ENCODE measurements at regions not wholly inside any gene's neighbourhood (a gene's known extent, or its start where the extent isn't known, plus 50 kb on each side); places are given as distances from the start of the nearest gene placed in this dataset.

DNA sequence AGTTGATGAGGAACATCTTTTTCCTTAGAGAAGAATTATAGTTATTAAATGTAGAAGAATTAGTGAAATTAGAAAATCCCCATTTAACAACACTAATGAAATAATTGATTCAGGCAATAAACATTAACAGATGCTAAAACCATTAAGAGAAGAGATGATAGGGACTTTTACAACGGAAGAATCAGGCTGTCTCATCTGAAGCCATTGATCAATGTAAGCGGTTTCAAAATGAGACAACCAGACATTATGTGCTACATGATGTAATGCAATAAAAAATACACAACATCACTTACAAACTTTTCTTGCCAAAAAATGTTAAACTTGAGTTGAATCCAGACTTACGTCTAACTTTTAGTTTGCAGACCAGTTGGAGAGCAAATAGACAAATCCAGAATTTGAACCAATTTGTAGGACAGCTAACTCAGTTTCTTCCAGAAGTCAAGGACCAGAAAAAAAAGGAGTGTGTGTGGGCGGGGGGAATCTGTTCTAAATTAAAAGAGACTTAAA is 165.4 kb upstream of the DPT start:
- whole genome bisulfite sequencing, 2 donors = 56 to 58% methylated on average over 4 of the region's 4 CpGs
- TF ChIP-seq, protein P1, sequence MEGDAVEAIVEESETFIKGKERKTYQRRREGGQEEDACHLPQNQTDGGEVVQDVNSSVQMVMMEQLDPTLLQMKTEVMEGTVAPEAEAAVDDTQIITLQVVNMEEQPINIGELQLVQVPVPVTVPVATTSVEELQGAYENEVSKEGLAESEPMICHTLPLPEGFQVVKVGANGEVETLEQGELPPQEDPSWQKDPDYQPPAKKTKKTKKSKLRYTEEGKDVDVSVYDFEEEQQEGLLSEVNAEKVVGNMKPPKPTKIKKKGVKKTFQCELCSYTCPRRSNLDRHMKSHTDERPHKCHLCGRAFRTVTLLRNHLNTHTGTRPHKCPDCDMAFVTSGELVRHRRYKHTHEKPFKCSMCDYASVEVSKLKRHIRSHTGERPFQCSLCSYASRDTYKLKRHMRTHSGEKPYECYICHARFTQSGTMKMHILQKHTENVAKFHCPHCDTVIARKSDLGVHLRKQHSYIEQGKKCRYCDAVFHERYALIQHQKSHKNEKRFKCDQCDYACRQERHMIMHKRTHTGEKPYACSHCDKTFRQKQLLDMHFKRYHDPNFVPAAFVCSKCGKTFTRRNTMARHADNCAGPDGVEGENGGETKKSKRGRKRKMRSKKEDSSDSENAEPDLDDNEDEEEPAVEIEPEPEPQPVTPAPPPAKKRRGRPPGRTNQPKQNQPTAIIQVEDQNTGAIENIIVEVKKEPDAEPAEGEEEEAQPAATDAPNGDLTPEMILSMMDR (IDR thresholded peaks at IDR 0.05) = no peak
- Histone ChIP-seq H3K27me3 (no peaks in the 10 kb centered on the region), H3K4me1 (peaks cover 0 to 12% (median 0%) of the 10 kb centered on the region in 9 donors), H3K27ac (peak overlapping the region in 2 of 10 donors; percentile 59 to 72), H3K9me3 (peaks cover 0 to 4% (median 0%) of the 10 kb centered on the region in 11 donors), H3K4me3 (no peak overlapping the region), H3K36me3 (no peaks in the 10 kb centered on the region)
- no peak for DNase-seq
- no peak for ATAC-seq
- intact Hi-C loops (cut with DNase I) = loop anchor here in 2 of 10 donors (5.0 to 10.0 kb wide), 3 partner anchors 60 to 210 kb away; partner anchors contain the start of genes ATP1B1 (in 1 of the 2) and DPT (in 1 of the 2)

DNA sequence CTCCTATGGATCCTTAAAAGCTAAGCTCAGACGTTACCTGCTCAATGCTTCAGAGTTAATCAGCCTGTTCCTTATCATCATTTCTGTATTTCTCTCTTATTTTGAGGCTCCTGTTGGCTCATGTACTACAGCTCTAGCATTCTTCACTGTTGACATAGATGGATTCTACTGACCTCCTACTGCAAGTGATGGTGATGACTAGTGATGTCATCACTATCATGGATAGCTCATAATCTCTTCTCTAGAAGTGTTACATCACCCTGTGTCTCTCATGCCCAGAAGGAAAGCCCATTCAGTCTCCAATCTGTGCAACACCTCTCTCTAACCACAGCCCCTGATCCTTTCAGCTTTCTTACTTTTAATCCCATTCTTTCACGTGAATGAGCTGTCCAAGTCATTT is 168.2 kb upstream of the DPT start:
- 88 to 90% methylated on average over 2 of the region's 2 CpGs for WGBS, 2 donors
- Histone ChIP-seq H3K9me3 (no peaks in the 10 kb centered on the region), H3K36me3 (no peaks in the 10 kb centered on the region), H3K4me3 (no peak overlapping the region), H3K27me3 (no peaks in the 10 kb centered on the region), H3K27ac (no peak overlapping the region), H3K4me1 (peaks cover 0 to 12% (median 0%) of the 10 kb centered on the region in 9 donors)
- ATAC-seq = no peak
- intact Hi-C loops (cut with DNase I) = loop anchor here in 2 of 10 donors (10.0 kb wide), 2 partner anchors 62 to 208 kb away; partner anchors contain the start of gene ATP1B1 (in 1 of the 2)
- DNase-seq = no peak
- TF ChIP-seq, protein P1 (IDR thresholded peaks at IDR 0.05) = no peak

DNA sequence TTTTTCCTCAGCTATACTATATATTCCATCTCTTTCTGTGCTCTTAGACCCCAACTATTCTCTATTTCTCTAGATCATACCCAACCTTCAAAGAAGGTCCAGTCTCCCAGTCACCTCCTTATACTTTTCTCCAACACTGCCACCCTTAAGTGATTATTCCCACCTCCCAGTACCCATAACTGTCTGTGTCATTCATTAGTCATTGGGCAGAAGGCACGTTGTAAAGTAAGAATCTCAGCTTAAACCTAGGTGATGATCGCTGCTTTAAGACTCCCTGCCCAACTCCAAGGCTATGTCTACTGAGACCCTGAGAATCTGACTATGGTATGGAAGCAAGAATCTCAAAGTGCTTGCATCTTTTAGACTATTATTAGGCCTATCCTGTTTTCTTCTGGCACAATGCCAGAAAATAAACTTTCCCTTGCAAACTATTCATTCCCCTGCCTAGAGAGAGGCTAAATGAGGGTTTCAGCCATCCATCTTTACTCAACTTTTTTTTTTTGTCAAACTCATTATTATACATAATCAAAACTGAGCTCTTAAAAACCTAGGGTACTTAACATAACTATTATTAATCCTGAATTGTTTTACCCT is 174.3 kb upstream of the DPT start:
- H3K27ac ChIP-seq = no peak overlapping the region

DNA sequence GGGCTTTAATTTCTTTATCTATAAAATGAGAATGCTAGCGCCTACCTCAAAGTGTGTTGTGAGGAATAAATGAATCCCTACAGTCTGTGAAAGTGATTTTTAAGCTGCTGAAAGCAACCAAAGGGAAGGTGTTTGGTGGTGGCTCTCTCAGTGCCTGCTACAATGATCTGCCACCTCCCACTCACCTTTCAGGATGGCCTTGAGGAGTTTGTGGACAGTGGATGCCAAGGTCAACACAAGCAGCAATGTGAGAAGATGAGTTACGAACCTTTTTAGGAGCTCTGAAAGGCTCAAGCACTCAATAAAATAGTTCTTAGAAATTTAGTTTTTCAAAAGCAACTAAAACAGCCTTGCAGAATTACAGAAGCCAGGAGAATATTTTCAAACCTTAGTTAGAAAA is 176.6 kb upstream of the DPT start:
- intact Hi-C loops (cut with DNase I) = no loop called here
- Histone ChIP-seq H3K4me1 (peaks cover 0 to 15% (median 9%) of the 10 kb centered on the region in 9 donors), H3K9me3 (no peaks in the 10 kb centered on the region), H3K4me3 (no peak overlapping the region), H3K27me3 (no peaks in the 10 kb centered on the region), H3K36me3 (no peaks in the 10 kb centered on the region), H3K27ac (no peak overlapping the region)
- TF ChIP-seq, protein P1 (IDR thresholded peaks at IDR 0.05) = no peak
- ATAC-seq (no peak), DNase-seq (no peak)
- 97 to 99% methylated on average over 2 of the region's 2 CpGs for WGBS, 2 donors

More for the DNA sequence above, 174.3 kb upstream of the DPT start:
- Histone ChIP-seq H3K4me3 (no peak overlapping the region), H3K36me3 (no peaks in the 10 kb centered on the region), H3K27me3 (no peaks in the 10 kb centered on the region), H3K9me3 (no peaks in the 10 kb centered on the region), H3K4me1 (peaks cover 0 to 14% (median 9%) of the 10 kb centered on the region in 9 donors)
- no peak for DNase-seq
- WGBS, 2 donors = 79 to 81% methylated on average over 2 of the region's 2 CpGs
- TF ChIP-seq, protein P1 (IDR thresholded peaks at IDR 0.05) = no peak
- ATAC-seq = no peak
- intact Hi-C loops (cut with DNase I) = no loop called here

Data from heart right ventricle (tissue), 16 donors.